B cell (primary cell): ENCODE measurements at regions not wholly inside any gene's neighbourhood (a gene's known extent, or its start where the extent isn't known, plus 50 kb on each side); places are given as distances from the start of the nearest gene placed in this dataset.

ENCODE experiments used
- ATAC-seq: fragments of 200-7000 bp; cut with Tn5 transposase; one replicate; pipeline ENCODE4 v1.10.0; 2021; ENCODE audit warnings: low read depth, mild to moderate bottlenecking, moderate number of reproducible peaks, moderate library complexity
- CTCF ChIA-PET: fragments of 350-600 bp; sonication (Branson Sonifier 250); formaldehyde crosslinking; loops from one replicate; lab custom pipeline; 2021; ENCODE audit warnings: antibody characterized with exemption, inconsistent platforms; lab: Charles Lee
- POLR2A ChIA-PET: fragments of 350-600 bp; sonication (Branson Sonifier 250); formaldehyde crosslinking; loops from one replicate; lab custom pipeline; 2021; ENCODE audit warnings: antibody characterized with exemption; lab: Charles Lee
- DNase-seq: peaks from one replicate; pipeline ENCODE4 v3.0.0; 2013
- H2AFZ ChIP-seq: 2 replicates; pipeline ENCODE4 v1.6.1; 2012; ENCODE audit warnings: mild to moderate bottlenecking, low read depth, low read length; ENCODE audit not compliant: insufficient read depth, poor library complexity, severe bottlenecking
- H3K27ac ChIP-seq, 2 donors: 1 replicate in 1 of 2; 2 replicates in 1 of 2; pipeline ENCODE4 v1.5.1; 2012 to 2013; ENCODE audit warnings: low read length in 2 of 2, mild to moderate bottlenecking in 2 of 2, moderate library complexity in 1 of 2
- H3K27me3 ChIP-seq, 4 experiments: fragments of 200-600 bp in 1 of 4; sonication (generic) in 1 of 4; replicated peaks in 1 of 4; 1 replicate in 2 of 4; 2 replicates in 2 of 4; pipeline versions ENCODE4 v1.6.1 to v1.7.0; 2013 to 2016; ENCODE audit warnings: low read length in 3 of 4, mild to moderate bottlenecking in 2 of 4, mixed read lengths in 1 of 4, moderate library complexity in 1 of 4; ENCODE audit not compliant: insufficient read depth in 4 of 4, control insufficient read depth in 3 of 4; ENCODE audit errors: control extremely low read depth in 1 of 4
- H3K36me3 ChIP-seq, 2 experiments: replicated peaks in 1 of 2; 1 replicate in 1 of 2; 2 replicates in 1 of 2; pipeline versions ENCODE4 v1.6.1 to v1.7.1; 2013; ENCODE audit warnings: low read length in 1 of 2; ENCODE audit not compliant: insufficient read depth in 2 of 2, control insufficient read depth in 1 of 2; ENCODE audit errors: control extremely low read depth in 1 of 2, extremely low read depth in 1 of 2
- H3K4me1 ChIP-seq, 2 donors: fragments of 200-600 bp in 1 of 2; sonication (generic) in 1 of 2; 1 replicate in 1 of 2; 2 replicates in 1 of 2; pipeline versions ENCODE4 v1.5.1 to v1.6.1; 2013 to 2017; ENCODE audit warnings: low read length in 2 of 2; ENCODE audit not compliant: control insufficient read depth in 2 of 2, insufficient read depth in 2 of 2
- H3K4me2 ChIP-seq: replicated peaks from 2 replicates; pipeline ENCODE3; 2012; ENCODE audit warnings: mild to moderate bottlenecking, low read depth, low read length; ENCODE audit not compliant: poor library complexity, severe bottlenecking
- H3K4me3 ChIP-seq, 5 experiments: fragments of 200-600 bp in 1 of 5; sonication (generic) in 1 of 5; 1 replicate in 3 of 5; 2 replicates in 2 of 5; pipeline versions ENCODE4 v1.5.1 to v1.7.0; 2011 to 2016; ENCODE audit warnings: low read length in 4 of 5, mild to moderate bottlenecking in 4 of 5, low read depth in 2 of 5, control low read depth in 1 of 5, moderate library complexity in 1 of 5; ENCODE audit not compliant: insufficient read depth in 1 of 5; ENCODE audit errors: control extremely low read depth in 1 of 5, extremely low read depth in 1 of 5
- H3K79me2 ChIP-seq: fragments of 200-600 bp; sonication (generic); one replicate; pipeline ENCODE4 v1.6.0; 2016; ENCODE audit warnings: low read length; ENCODE audit not compliant: control insufficient read depth, insufficient read depth
- H3K9ac ChIP-seq: fragments of 200-600 bp; sonication (generic); 2 replicates; pipeline ENCODE4 v1.6.1; 2017; ENCODE audit warnings: mild to moderate bottlenecking, low read length, moderate library complexity
- H3K9me3 ChIP-seq, 3 donors: one replicate each; pipeline versions ENCODE4 v1.6.1 to v1.7.1; 2013; ENCODE audit warnings: low read length in 2 of 3; ENCODE audit not compliant: control insufficient read depth in 2 of 3, insufficient read depth in 1 of 3; ENCODE audit errors: control extremely low read depth in 1 of 3
- H4K20me1 ChIP-seq: 2 replicates; pipeline ENCODE4 v1.6.0; 2012; ENCODE audit warnings: mild to moderate bottlenecking, low read length; ENCODE audit not compliant: insufficient read depth, control insufficient read depth, poor library complexity, severe bottlenecking
- H3K27ac Mint-ChIP-seq: one replicate; pipeline ENCODE4 v1.8.0; 2021; ENCODE audit warnings: mixed read lengths
- H3K27me3 Mint-ChIP-seq: one replicate; pipeline ENCODE4 v1.8.0; 2021; ENCODE audit warnings: mixed read lengths
- H3K4me1 Mint-ChIP-seq: one replicate; pipeline ENCODE4 v1.8.0; 2021; ENCODE audit warnings: mixed read lengths
- H3K4me3 Mint-ChIP-seq: one replicate; pipeline ENCODE4 v1.8.0; 2021; ENCODE audit warnings: mixed read lengths
- H3K9me3 Mint-ChIP-seq: one replicate; pipeline ENCODE4 v1.8.0; 2022; ENCODE audit warnings: mixed read lengths; ENCODE audit not compliant: insufficient read depth
- CTCF ChIP-seq: fragments of 200-600 bp; IDR thresholded peaks from one replicate; pipeline ENCODE4 v1.8.0; 2022; ENCODE audit warnings: antibody characterized with exemption, mild to moderate bottlenecking
- EZH2 ChIP-seq: IDR thresholded peaks from 2 replicates; pipeline ENCODE4 v1.6.1; 2012; ENCODE audit warnings: borderline replicate concordance, low read depth, mild to moderate bottlenecking, moderate library complexity, low read length; ENCODE audit not compliant: insufficient read depth, poor library complexity, severe bottlenecking
- WGBS: methylation state at CpG from one replicate; pipeline ENCODE4 v1.1.5; 2013; ENCODE audit warnings: missing lambda C conversion rate; ENCODE audit not compliant: insufficient coverage; 5-methylcytosine and 5-hydroxymethylcytosine counted together
- intact Hi-C: fragments of 100-400 bp; cut with micrococcal nuclease; formaldehyde crosslinking; loops from one replicate; pipeline ENCODE4 v1.10.0; 2022

- ChIA-PET POLR2A (no interaction called here), CTCF (no interaction called here)
- intact Hi-C loops: loop anchor here (10.0 kb wide), 1 partner anchor 61 kb away; the partner anchor contains the start of gene ACSF3
- TF ChIP-seq CTCF (no peak), EZH2 (no peak)
- Histone ChIP-seq H4K20me1 (no peaks in the 10 kb centered on the region), H2AFZ (no peak overlapping the region), H3K27me3 (peaks cover 0 to 8% (median under 1%) of the 10 kb centered on the region in 4 experiments), H3K4me2 (peak overlapping the region; percentile 33), H3K36me3 (no peaks in the 10 kb centered on the region), H3K9me3 (peaks cover 0 to 13% (median 0%) of the 10 kb centered on the region in 3 donors), H3K4me3 (no peak overlapping the region), H3K27ac (no peak overlapping the region), H3K9ac (no peak overlapping the region), H3K79me2 (no peaks in the 10 kb centered on the region), H3K4me1 (peaks cover 27 to 34% of the 10 kb centered on the region in 2 donors)
- peaks cover 8% of the 10 kb centered on the region for H3K27me3 Mint-ChIP-seq
- H3K4me1 Mint-ChIP-seq: peaks cover 42% of the 10 kb centered on the region
- WGBS: 93% methylated on average over 10 of the region's 10 CpGs
- peak overlapping the region; percentile 32 for H3K27ac Mint-ChIP-seq
- ATAC-seq (no peak), DNase-seq (no peak)
- H3K4me3 Mint-ChIP-seq: no peak overlapping the region
- H3K9me3 Mint-ChIP-seq: no peaks in the 10 kb centered on the region
These were observed 56.3 kb upstream of the CBFA2T3 start for GRCh38 chr16:89033304-89033703.

- ChIA-PET CTCF (interaction anchor here (0.6 kb wide), 1 partner anchor 56 kb away, joined by 3 read pairs; no protein-coding TSS in a partner anchor), POLR2A (no interaction called here)
- no peak for TF ChIP-seq EZH2
- TF ChIP-seq CTCF: no peak
- Histone ChIP-seq H4K20me1 (no peaks in the 10 kb centered on the region), H3K27ac (no peak overlapping the region), H3K9me3 (peaks cover 0 to 19% (median 0%) of the 10 kb centered on the region in 3 donors), H3K4me3 (no peak overlapping the region), H3K4me1 (peaks cover 33 to 40% of the 10 kb centered on the region in 2 donors), H3K27me3 (peaks cover 0 to 12% (median 2%) of the 10 kb centered on the region in 4 experiments), H3K79me2 (no peaks in the 10 kb centered on the region), H3K9ac (no peak overlapping the region), H3K36me3 (no peaks in the 10 kb centered on the region), H3K4me2 (peak overlapping the region; percentile 33), H2AFZ (no peak overlapping the region)
- no peaks in the 10 kb centered on the region for H3K9me3 Mint-ChIP-seq
- ATAC-seq: no peak
- H3K4me1 Mint-ChIP-seq: peaks cover 46% of the 10 kb centered on the region
- WGBS: 95% methylated on average over 31 of the region's 31 CpGs
- intact Hi-C loops: loop anchor here (10.0 kb wide), 1 partner anchor 61 kb away; the partner anchor contains the start of gene ACSF3
- H3K27ac Mint-ChIP-seq: peak overlapping the region; percentile 67
- no peak overlapping the region for H3K4me3 Mint-ChIP-seq
- peaks cover 11% of the 10 kb centered on the region for H3K27me3 Mint-ChIP-seq
- no peak for DNase-seq
These were observed 57.0 kb upstream of the CBFA2T3 start for GRCh38 chr16:89033796-89034572.
